ENCODE measurements at regions not wholly inside any gene's neighbourhood (a gene's known extent, or its start where the extent isn't known, plus 50 kb on each side); places are given as distances from the start of the nearest gene placed in this dataset.

DNA sequence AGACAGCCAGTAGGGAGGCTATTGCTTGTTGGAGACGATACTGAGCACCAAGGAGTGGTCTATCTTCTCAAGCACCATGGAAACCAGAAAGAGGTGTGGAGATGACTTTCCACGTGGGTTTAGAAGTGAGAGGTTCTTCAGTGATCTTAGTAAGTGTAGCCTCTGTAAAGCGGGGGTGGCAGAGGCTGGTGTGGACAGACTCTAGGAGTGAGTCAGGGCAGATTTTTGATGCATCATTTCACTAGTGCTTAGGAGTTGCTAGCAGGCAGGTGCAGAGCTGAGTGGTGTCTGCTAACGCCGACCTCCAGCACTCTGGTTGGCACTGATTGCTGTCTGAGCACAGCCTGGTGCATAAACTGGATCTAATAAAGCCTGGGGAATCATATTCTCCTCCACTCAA, 78.4 kb upstream of the ADO start:
- no peak for DNase-seq (ENCODE audit: low read depth)
- TF ChIP-seq, protein P1, sequence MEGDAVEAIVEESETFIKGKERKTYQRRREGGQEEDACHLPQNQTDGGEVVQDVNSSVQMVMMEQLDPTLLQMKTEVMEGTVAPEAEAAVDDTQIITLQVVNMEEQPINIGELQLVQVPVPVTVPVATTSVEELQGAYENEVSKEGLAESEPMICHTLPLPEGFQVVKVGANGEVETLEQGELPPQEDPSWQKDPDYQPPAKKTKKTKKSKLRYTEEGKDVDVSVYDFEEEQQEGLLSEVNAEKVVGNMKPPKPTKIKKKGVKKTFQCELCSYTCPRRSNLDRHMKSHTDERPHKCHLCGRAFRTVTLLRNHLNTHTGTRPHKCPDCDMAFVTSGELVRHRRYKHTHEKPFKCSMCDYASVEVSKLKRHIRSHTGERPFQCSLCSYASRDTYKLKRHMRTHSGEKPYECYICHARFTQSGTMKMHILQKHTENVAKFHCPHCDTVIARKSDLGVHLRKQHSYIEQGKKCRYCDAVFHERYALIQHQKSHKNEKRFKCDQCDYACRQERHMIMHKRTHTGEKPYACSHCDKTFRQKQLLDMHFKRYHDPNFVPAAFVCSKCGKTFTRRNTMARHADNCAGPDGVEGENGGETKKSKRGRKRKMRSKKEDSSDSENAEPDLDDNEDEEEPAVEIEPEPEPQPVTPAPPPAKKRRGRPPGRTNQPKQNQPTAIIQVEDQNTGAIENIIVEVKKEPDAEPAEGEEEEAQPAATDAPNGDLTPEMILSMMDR (conservative IDR thresholded peaks at IDR 0.05; ENCODE audit: low read depth, low read length), result no peak
- H3K4me3 ChIP-seq (ENCODE audit: low read length), result no peak overlapping the region

DNA sequence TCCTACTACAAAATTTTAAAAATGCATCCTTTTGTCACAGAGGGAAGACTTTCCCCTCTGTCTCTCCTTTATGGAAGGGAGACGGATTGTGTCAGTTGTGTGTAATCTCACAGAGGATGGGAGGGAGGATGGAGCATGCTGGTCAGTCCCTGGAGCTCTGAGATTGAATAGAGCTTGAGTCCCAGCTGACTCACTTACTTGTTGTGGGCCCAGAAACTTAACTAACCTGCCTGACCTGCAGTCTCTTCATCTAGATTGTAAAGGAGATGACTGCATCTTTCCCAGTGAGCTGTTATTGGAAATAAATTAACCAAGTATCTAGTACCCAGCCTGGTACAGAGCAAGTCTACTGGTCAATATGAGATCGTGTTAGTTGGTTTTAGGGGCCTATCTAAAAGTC, 77.9 kb upstream of the ADO start:
- no peak for DNase-seq (ENCODE audit: low read depth)
- TF ChIP-seq, protein P1 (conservative IDR thresholded peaks at IDR 0.05; ENCODE audit: low read depth, low read length), result no peak
- H3K4me3 ChIP-seq (ENCODE audit: low read length), result no peak overlapping the region

DNA sequence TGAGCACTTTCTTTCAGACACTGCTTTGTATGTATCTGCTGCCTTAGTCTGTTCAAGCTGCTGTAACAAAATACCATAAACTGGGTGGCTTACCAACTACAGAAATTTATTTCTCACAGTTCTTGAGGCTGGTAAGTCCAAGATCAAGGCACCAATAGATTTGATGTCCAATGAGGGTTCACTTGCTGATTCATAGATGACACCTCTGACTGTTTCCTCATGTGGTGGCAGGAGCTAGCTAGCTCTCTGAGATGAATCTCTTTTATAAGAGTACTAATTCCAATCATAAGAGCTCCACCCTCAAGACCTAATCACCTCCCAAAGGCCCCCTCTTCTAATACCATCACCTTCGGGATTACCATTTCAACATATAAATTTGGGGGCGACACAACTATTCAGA, 76.6 kb upstream of the ADO start:
- TF ChIP-seq, protein P1 (conservative IDR thresholded peaks at IDR 0.05; ENCODE audit: low read depth, low read length), result no peak
- H3K4me3 ChIP-seq (ENCODE audit: low read length), result no peak overlapping the region
- no peak for DNase-seq (ENCODE audit: low read depth)

DNA sequence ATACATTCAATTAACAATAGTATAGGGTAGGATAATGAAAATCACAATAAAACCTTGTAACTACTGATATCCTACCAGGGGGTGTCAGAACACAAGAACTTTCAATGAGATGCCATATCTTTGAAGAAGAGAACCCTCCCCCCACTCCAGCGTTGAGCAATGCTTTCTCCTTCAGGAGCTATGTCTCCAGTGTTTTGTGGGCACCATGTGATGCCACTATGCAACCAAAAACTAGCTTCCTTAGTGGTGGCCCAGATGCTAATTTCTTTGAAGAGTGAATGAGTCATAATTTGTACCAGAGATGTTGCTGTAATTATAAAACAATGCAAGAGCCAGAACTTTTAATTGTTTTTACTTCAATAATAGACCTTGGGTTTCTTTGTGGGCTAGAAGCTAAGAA, 76.0 kb upstream of the ADO start:
- DNase-seq (ENCODE audit: low read depth), result no peak
- TF ChIP-seq, protein P1 (conservative IDR thresholded peaks at IDR 0.05; ENCODE audit: low read depth, low read length), result no peak

DNA sequence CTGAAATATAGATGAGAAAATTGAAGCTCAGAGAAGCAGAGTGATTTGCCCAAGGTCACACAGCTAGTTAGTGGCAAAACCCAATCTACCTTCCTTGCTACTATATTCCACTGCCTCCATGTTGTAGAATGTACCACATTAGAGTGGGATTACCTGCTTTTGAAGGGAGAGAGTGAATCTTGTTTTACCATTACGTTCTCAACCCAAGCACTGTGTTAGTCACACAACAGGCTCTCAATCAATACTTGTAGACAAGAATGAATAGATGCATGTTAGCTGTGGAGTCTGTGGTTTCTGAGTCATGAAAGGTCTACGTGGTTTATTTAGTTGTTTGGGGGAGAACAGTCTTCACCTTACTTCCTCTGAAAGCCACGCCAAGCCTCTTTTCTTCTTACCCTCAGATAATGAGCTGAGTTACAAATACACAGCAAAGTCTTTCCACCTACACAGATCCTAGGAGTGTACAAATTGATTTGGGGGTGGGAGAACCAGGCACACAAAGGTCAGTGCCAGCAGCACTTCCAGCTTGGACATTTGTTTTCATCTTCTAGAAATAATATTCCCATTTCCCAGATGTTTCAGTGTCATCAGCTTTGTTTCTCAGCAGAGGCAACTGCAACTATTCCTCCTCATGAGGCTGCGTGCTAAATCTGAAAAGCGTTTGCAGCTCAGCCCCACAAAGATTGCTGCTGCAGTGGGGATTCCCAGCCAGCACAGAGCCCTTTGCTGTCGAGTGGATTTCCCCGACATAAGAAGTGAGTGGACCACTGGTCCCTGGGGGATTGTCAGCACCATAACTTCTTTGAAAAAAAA, 71.5 kb upstream of the ADO start:
- H3K4me3 ChIP-seq (ENCODE audit: low read length), result no peak overlapping the region
- TF ChIP-seq, protein P1 (conservative IDR thresholded peaks at IDR 0.05; ENCODE audit: low read depth, low read length), result no peak
- DNase-seq (ENCODE audit: low read depth), result peak; percentile 48

More for the DNA sequence above, 76.0 kb upstream of the ADO start:
- no peak overlapping the region for H3K4me3 ChIP-seq (ENCODE audit: low read length)

DNA sequence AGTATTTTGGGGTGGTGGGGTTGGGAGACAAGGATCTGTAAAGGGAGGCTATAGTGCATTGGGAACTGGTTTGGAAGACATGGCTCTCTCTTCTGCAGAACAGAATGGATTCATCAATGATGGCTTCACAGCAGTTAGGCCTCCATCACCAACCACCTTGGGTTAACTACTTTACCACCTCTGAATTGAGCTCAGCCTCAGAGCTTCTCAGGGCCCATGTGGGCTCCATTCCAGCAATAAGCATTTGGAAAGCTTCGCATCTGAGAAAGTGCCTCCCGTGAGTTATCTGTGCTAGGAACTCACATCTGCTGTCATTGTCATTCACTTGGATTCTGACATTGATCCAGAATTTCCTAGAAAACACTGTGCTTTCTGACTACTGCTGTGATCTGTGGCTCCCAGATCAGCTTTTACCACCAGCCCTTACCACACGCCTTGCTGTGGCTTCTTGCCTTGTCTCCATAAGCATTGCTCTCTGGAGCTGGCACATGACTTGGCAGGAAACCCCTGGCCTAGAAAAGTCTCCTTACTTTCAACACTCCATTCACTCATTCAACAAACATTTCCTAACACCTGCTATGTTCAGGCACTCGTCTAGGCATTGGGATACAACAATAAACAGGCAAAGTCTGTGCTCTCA, 70.7 kb upstream of the ADO start:
- DNase-seq (ENCODE audit: low read depth), result no peak
- TF ChIP-seq, protein P1 (conservative IDR thresholded peaks at IDR 0.05; ENCODE audit: low read depth, low read length), result no peak
- no peak overlapping the region for H3K4me3 ChIP-seq (ENCODE audit: low read length)
